ENCODE measurements at regions not wholly inside any gene's neighbourhood (a gene's known extent, or its start where the extent isn't known, plus 50 kb on each side); places are given as distances from the start of the nearest gene placed in this dataset.

DNA sequence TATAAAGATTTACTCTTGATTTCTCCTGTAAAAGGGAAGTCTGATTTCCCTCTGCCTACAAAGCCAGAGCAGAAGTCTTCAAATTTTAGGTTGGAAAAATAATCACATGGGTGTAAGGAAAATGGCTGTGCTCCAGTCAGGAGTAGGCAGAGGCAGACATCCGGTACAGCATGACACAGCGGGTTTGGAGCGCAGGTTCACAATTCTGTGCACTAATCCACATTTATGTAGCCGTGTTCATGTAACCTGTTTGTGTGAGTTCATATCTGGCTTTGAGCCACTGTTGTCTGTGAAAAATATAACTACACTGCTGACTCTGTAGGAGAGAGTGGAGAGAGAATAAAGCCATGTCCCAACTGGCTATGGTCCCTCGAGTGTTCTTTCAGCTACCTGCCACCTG lies 248.0 kb downstream of the CASP12 start:
- Mint-ChIP-seq H3K9me3 (ENCODE audit: unreplicated experiment) (no peaks in the 10 kb centered on the region), H3K27ac (ENCODE audit: unreplicated experiment) (no peak overlapping the region), H3K27me3 (ENCODE audit: unreplicated experiment) (no peaks in the 10 kb centered on the region), H3K36me3 (ENCODE audit: low read depth, unreplicated experiment) (no peaks in the 10 kb centered on the region), H3K4me3 (ENCODE audit: unreplicated experiment) (no peak overlapping the region), H3K4me1 (ENCODE audit: unreplicated experiment) (no peaks in the 10 kb centered on the region)
- DNase-seq (ENCODE audit: low spot score) = no peak
- TF ChIP-seq CTCF (IDR thresholded peaks at IDR 0.05; ENCODE audit: unreplicated experiment) = no peak

DNA sequence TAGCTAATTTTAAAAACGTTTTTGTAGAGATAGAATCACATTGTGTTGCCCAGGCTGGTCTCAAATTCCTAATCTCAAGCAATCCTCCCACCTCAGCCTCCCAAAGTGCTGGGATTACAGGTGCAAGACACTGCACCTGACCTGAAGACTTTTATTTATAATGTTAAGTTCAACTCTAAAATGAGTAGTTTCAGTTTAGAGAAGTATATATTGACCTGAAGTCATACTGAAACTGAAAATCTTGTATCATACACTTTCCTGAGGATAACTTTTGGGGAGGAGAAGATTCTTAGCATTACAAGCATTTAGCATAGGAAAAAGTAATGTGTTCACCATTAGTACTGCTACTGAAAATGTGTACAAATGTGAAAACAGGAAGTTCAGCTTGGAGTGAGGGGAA lies 249.3 kb downstream of the CASP12 start:
- no peaks in the 10 kb centered on the region for H3K9me3 Mint-ChIP-seq (ENCODE audit: unreplicated experiment)
- no peaks in the 10 kb centered on the region for H3K27me3 Mint-ChIP-seq (ENCODE audit: unreplicated experiment)
- H3K27ac Mint-ChIP-seq (ENCODE audit: unreplicated experiment) = no peak overlapping the region
- no peak overlapping the region for H3K4me3 Mint-ChIP-seq (ENCODE audit: unreplicated experiment)
- TF ChIP-seq CTCF (IDR thresholded peaks at IDR 0.05; ENCODE audit: unreplicated experiment) = no peak
- H3K4me1 Mint-ChIP-seq (ENCODE audit: unreplicated experiment) = no peaks in the 10 kb centered on the region
- no peak for DNase-seq (ENCODE audit: low spot score)
- no peaks in the 10 kb centered on the region for H3K36me3 Mint-ChIP-seq (ENCODE audit: low read depth, unreplicated experiment)

GRCh38 chr11:104645261-104646222 lies 252.7 kb downstream of the CASP12 start:
- Mint-ChIP-seq H3K4me1 (ENCODE audit: unreplicated experiment) (no peaks in the 10 kb centered on the region), H3K36me3 (ENCODE audit: low read depth, unreplicated experiment) (no peaks in the 10 kb centered on the region), H3K9me3 (ENCODE audit: unreplicated experiment) (no peaks in the 10 kb centered on the region), H3K27ac (ENCODE audit: unreplicated experiment) (no peak overlapping the region), H3K27me3 (ENCODE audit: unreplicated experiment) (no peaks in the 10 kb centered on the region), H3K4me3 (ENCODE audit: unreplicated experiment) (no peak overlapping the region)
- no peak for DNase-seq (ENCODE audit: low spot score)
- TF ChIP-seq CTCF (IDR thresholded peaks at IDR 0.05; ENCODE audit: unreplicated experiment) = no peak

DNA sequence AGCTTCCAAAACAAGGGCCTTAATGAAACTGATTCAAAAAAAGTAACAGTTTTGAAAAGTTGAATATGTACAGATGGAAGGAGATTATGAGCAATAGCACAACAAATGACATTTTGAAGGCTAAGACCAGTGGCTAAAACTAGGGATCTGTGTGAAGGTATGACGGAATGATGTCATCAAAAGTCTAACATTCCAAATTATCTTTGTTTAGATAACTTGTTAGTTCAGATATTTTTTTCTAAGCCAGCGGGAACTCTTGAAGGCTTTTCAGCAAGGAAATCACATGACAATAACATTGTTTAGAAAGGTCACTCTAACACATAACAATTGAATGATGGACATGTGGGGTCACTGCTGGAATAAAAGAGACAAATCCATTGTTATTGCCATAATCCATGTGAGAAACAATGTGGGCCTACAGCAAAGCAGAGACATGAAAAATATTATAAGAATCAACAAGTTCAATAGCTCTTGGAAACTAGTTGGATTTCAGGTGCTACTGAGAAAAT lies 260.5 kb downstream of the CASP12 start:
- H3K4me1 Mint-ChIP-seq (ENCODE audit: unreplicated experiment) = peaks cover 10% of the 10 kb centered on the region
- no peak overlapping the region for H3K4me3 Mint-ChIP-seq (ENCODE audit: unreplicated experiment)
- H3K27ac Mint-ChIP-seq (ENCODE audit: unreplicated experiment) = no peak overlapping the region
- H3K36me3 Mint-ChIP-seq (ENCODE audit: low read depth, unreplicated experiment) = no peaks in the 10 kb centered on the region
- H3K9me3 Mint-ChIP-seq (ENCODE audit: unreplicated experiment) = no peaks in the 10 kb centered on the region
- no peaks in the 10 kb centered on the region for H3K27me3 Mint-ChIP-seq (ENCODE audit: unreplicated experiment)
- DNase-seq (ENCODE audit: low spot score) = no peak
- TF ChIP-seq CTCF (IDR thresholded peaks at IDR 0.05; ENCODE audit: unreplicated experiment) = no peak

DNA sequence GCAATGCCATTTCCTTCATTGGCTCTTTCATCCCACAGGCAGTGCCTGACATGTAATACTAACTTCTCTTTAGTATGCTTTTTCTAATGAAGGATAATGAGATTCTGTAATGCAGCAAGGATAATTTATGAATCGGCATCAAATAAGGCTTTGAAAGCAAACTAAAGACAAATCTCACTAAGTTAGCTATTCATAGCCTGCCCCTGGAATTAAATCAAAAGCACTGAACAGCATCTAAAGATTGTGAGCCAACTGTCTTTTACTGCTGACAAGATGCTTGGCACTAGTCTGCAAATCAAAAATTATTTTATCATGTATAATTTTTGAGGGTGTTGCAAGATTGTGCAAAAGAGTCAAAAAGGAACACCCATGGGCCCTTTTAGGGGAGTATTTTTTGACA lies 265.0 kb downstream of the CASP12 start:
- H3K27ac Mint-ChIP-seq (ENCODE audit: unreplicated experiment) = no peak overlapping the region
- no peaks in the 10 kb centered on the region for H3K36me3 Mint-ChIP-seq (ENCODE audit: low read depth, unreplicated experiment)
- DNase-seq (ENCODE audit: low spot score) = no peak
- H3K4me3 Mint-ChIP-seq (ENCODE audit: unreplicated experiment) = no peak overlapping the region
- no peak for TF ChIP-seq CTCF (IDR thresholded peaks at IDR 0.05; ENCODE audit: unreplicated experiment)
- no peaks in the 10 kb centered on the region for H3K27me3 Mint-ChIP-seq (ENCODE audit: unreplicated experiment)
- H3K9me3 Mint-ChIP-seq (ENCODE audit: unreplicated experiment) = no peaks in the 10 kb centered on the region
- peaks cover 10% of the 10 kb centered on the region for H3K4me1 Mint-ChIP-seq (ENCODE audit: unreplicated experiment)
